Progenitor cell of endocrine pancreas (in vitro differentiated cells): ENCODE measurements at regions not wholly inside any gene's neighbourhood (a gene's known extent, or its start where the extent isn't known, plus 50 kb on each side); places are given as distances from the start of the nearest gene placed in this dataset.

ENCODE experiments used
- DNase-seq: peaks from one replicate; pipeline ENCODE4 v3.0.0; 2021; ENCODE audit warnings: low spot score; ENCODE audit not compliant: unreplicated experiment
- H3K27ac Mint-ChIP-seq: 2 replicates; pipeline ENCODE4 v1.8.0; 2021; ENCODE audit warnings: mild to moderate bottlenecking, moderate library complexity, mixed read lengths
- H3K27me3 Mint-ChIP-seq: 2 replicates; pipeline ENCODE4 v1.8.0; 2021; ENCODE audit warnings: mixed read lengths
- H3K36me3 Mint-ChIP-seq: 2 replicates; pipeline ENCODE4 v1.8.0; 2022; ENCODE audit warnings: mixed read lengths; ENCODE audit not compliant: insufficient read depth
- H3K4me1 Mint-ChIP-seq: 2 replicates; pipeline ENCODE4 v1.8.0; 2021; ENCODE audit warnings: low read depth, mixed read lengths
- H3K4me3 Mint-ChIP-seq: 2 replicates; pipeline ENCODE4 v1.8.0; 2021; ENCODE audit warnings: low read depth, mild to moderate bottlenecking, moderate library complexity, mixed read lengths
- H3K9me3 Mint-ChIP-seq: 2 replicates; pipeline ENCODE4 v1.8.0; 2021; ENCODE audit warnings: low read depth, mixed read lengths
- CTCF ChIP-seq: fragments of 200-600 bp; sonication (generic); IDR thresholded peaks from one replicate; pipeline ENCODE4 v1.5.0; 2021; ENCODE audit warnings: antibody characterized with exemption, mild to moderate bottlenecking; ENCODE audit not compliant: unreplicated experiment

- Mint-ChIP-seq H3K4me1 (peaks cover 24% of the 10 kb centered on the region), H3K27ac (no peak overlapping the region), H3K9me3 (peaks cover 3% of the 10 kb centered on the region), H3K27me3 (no peaks in the 10 kb centered on the region), H3K36me3 (no peaks in the 10 kb centered on the region), H3K4me3 (no peak overlapping the region)
- no peak for TF ChIP-seq CTCF
- no peak for DNase-seq
These were observed 161.2 kb upstream of the NECTIN3 start for GRCh38 chr3:110910346-110910955.

- Mint-ChIP-seq H3K27ac (no peak overlapping the region), H3K4me3 (no peak overlapping the region), H3K36me3 (no peaks in the 10 kb centered on the region), H3K4me1 (no peaks in the 10 kb centered on the region), H3K9me3 (peaks cover 1% of the 10 kb centered on the region), H3K27me3 (no peaks in the 10 kb centered on the region)
- DNase-seq, result no peak
- TF ChIP-seq CTCF, result no peak
These were observed 152.7 kb upstream of the NECTIN3 start for GRCh38 chr3:110918963-110919362.

GRCh38 chr3:110925798-110926197 lies 145.8 kb upstream of the NECTIN3 start:
- H3K27ac Mint-ChIP-seq, result no peak overlapping the region
- no peaks in the 10 kb centered on the region for H3K36me3 Mint-ChIP-seq
- no peaks in the 10 kb centered on the region for H3K9me3 Mint-ChIP-seq
- H3K27me3 Mint-ChIP-seq, result no peaks in the 10 kb centered on the region
- H3K4me1 Mint-ChIP-seq, result no peaks in the 10 kb centered on the region
- no peak for DNase-seq
- TF ChIP-seq CTCF, result no peak
- no peak overlapping the region for H3K4me3 Mint-ChIP-seq

- H3K4me1 Mint-ChIP-seq, result no peaks in the 10 kb centered on the region
- no peak overlapping the region for H3K4me3 Mint-ChIP-seq
- H3K27me3 Mint-ChIP-seq, result no peaks in the 10 kb centered on the region
- no peak for DNase-seq
- no peaks in the 10 kb centered on the region for H3K9me3 Mint-ChIP-seq
- no peak overlapping the region for H3K27ac Mint-ChIP-seq
- TF ChIP-seq CTCF, result no peak
- H3K36me3 Mint-ChIP-seq, result no peaks in the 10 kb centered on the region
These were observed 143.5 kb upstream of the NECTIN3 start for GRCh38 chr3:110928016-110928662.

- no peak for TF ChIP-seq CTCF
- H3K9me3 Mint-ChIP-seq, result no peaks in the 10 kb centered on the region
- no peak overlapping the region for H3K4me3 Mint-ChIP-seq
- DNase-seq, result no peak
- H3K36me3 Mint-ChIP-seq, result no peaks in the 10 kb centered on the region
- no peaks in the 10 kb centered on the region for H3K27me3 Mint-ChIP-seq
- H3K4me1 Mint-ChIP-seq, result no peaks in the 10 kb centered on the region
- no peak overlapping the region for H3K27ac Mint-ChIP-seq
These were observed 141.8 kb upstream of the NECTIN3 start for GRCh38 chr3:110929816-110930215.
